Spleen (tissue), 11 donors: ENCODE measurements at regions not wholly inside any gene's neighbourhood (a gene's known extent, or its start where the extent isn't known, plus 50 kb on each side); places are given as distances from the start of the nearest gene placed in this dataset.

Experiments
- DNase-seq: peaks from one replicate; pipeline ENCODE4 v3.0.0-alpha.2; 2020
- H3K27ac ChIP-seq, 8 donors: fragments of 200-600 bp; sonication (generic) in 7 of 8; 1 replicate in 4 of 8; 2 replicates in 4 of 8; pipeline versions ENCODE4 v1.5.0 to v1.8.0; 2016 to 2021; ENCODE audit warnings: inconsistent platforms in 4 of 8, mild to moderate bottlenecking in 4 of 8, moderate library complexity in 1 of 8
- H3K27me3 ChIP-seq, 7 donors: fragments of 200-600 bp; sonication (generic) in 6 of 7; replicated peaks in 1 of 7; 1 replicate in 4 of 7; 2 replicates in 3 of 7; pipeline versions ENCODE4 v1.5.0 to v1.8.0; 2016 to 2021; ENCODE audit warnings: inconsistent platforms in 3 of 7, mild to moderate bottlenecking in 1 of 7
- H3K36me3 ChIP-seq, 6 donors: fragments of 200-600 bp; sonication (generic) in 5 of 6; 1 replicate in 4 of 6; 2 replicates in 2 of 6; pipeline versions ENCODE4 v1.5.0 to v1.8.0; 2016 to 2021; ENCODE audit warnings: inconsistent platforms in 2 of 6
- H3K4me1 ChIP-seq, 6 donors: fragments of 200-600 bp; sonication (generic) in 5 of 6; 1 replicate in 3 of 6; 2 replicates in 3 of 6; pipeline versions ENCODE4 v1.5.0 to v1.8.0; 2016 to 2021; ENCODE audit warnings: inconsistent platforms in 3 of 6
- H3K4me3 ChIP-seq, 8 donors: fragments of 200-600 bp; sonication (generic) in 7 of 8; 1 replicate in 4 of 8; 2 replicates in 4 of 8; pipeline versions ENCODE4 v1.5.0 to v1.8.0; 2016 to 2021; ENCODE audit warnings: inconsistent platforms in 4 of 8, mild to moderate bottlenecking in 4 of 8, moderate library complexity in 2 of 8
- H3K9me3 ChIP-seq, 8 donors: fragments of 200-600 bp; sonication (generic) in 7 of 8; 1 replicate in 4 of 8; 2 replicates in 4 of 8; pipeline versions ENCODE4 v1.5.0 to v1.8.0; 2016 to 2021; ENCODE audit warnings: inconsistent platforms in 4 of 8
- CTCF ChIP-seq, 11 experiments: fragments of 200-600 bp in 7 of 11; fragments of 450-650 bp in 4 of 11; sonication (generic) in 4 of 11; IDR thresholded peaks in 8 of 11; conservative IDR thresholded peaks in 3 of 11; 1 replicate in 7 of 11; 2 replicates in 4 of 11; pipeline versions ENCODE4 v1.4.0 to v1.8.0; 2016 to 2021; ENCODE audit warnings: antibody characterized with exemption in 11 of 11, inconsistent platforms in 4 of 11, mild to moderate bottlenecking in 1 of 11
- POLR2A ChIP-seq, 3 donors: fragments of 450-650 bp; IDR thresholded peaks; one replicate each; pipeline ENCODE4 v1.5.1; 2017; ENCODE audit warnings: antibody characterized with exemption in 3 of 3, mild to moderate bottlenecking in 1 of 3
- POLR2AphosphoS5 ChIP-seq, 3 donors: sonication (generic); formaldehyde crosslinking; IDR thresholded peaks; one replicate each; pipeline ENCODE4 v1.5.1; 2017; ENCODE audit warnings: antibody characterized with exemption in 3 of 3
- WGBS, 5 donors: extraction: QIAGEN DNeasy Blood & Tissue Kit in 3 of 5; methylation state at CpG; one replicate each; pipeline versions ENCODE4 v1.1.5 to v1.1.7; 2013 to 2018; 5-methylcytosine and 5-hydroxymethylcytosine counted together
- intact Hi-C: fragments of 100-400 bp; cut with DNase I; formaldehyde crosslinking; loops from one replicate; pipeline ENCODE4 v1.15.0; 2023; ENCODE audit warnings: low total_unique reads
- donor health status: healthy with polysubstance abuse.
- donor health status: DM: no; HTN: no; CAD: no; lungs with moderate emphysema.
- donor health status: DM: no; HTN: no; CAD: no.
- donor health status: Bipolar disorder and iron deficiency.
- donor health status: healthy.
- donor health status: DM: no; HTN: no; CAD: no.
- donor health status: DM: yes; HTN: yes; CAD: no.

- no peak for TF ChIP-seq POLR2AphosphoS5 (IDR thresholded peaks at IDR 0.05)
- no peak for TF ChIP-seq POLR2A (IDR thresholded peaks at IDR 0.05)
- TF ChIP-seq CTCF (IDR thresholded peaks at IDR 0.05 in 8 of 11, conservative IDR thresholded peaks at IDR 0.05 in 3 of 11): no peak
- intact Hi-C loops: no loop called here
- 50 to 67% (median 60%) methylated on average over 4 of the region's 4 CpGs for WGBS, 5 donors
Observed at GRCh38 chr18:65423776-65424175, 327.0 kb upstream of the CDH7 start.

GRCh38 chr18:65422544-65423136 is 328.2 kb upstream of the CDH7 start:
- 48 to 75% (median 61%) methylated on average over 2 of the region's 2 CpGs for WGBS, 5 donors
- Histone ChIP-seq H3K4me1 (no peaks in the 10 kb centered on the region), H3K4me3 (no peak overlapping the region), H3K27me3 (no peaks in the 10 kb centered on the region), H3K27ac (no peak overlapping the region), H3K9me3 (peaks cover 0 to 10% (median 2%) of the 10 kb centered on the region in 8 donors), H3K36me3 (no peaks in the 10 kb centered on the region)
- intact Hi-C loops: no loop called here
- TF ChIP-seq POLR2A (IDR thresholded peaks at IDR 0.05) (no peak), POLR2AphosphoS5 (IDR thresholded peaks at IDR 0.05) (no peak), CTCF (IDR thresholded peaks at IDR 0.05 in 8 of 11, conservative IDR thresholded peaks at IDR 0.05 in 3 of 11) (no peak)
- no peak for DNase-seq

More at GRCh38 chr18:65423776-65424175, 327.0 kb upstream of the CDH7 start:
- DNase-seq: no peak
- Histone ChIP-seq H3K27ac (no peak overlapping the region), H3K4me1 (no peaks in the 10 kb centered on the region), H3K9me3 (peaks cover 0 to 10% (median 2%) of the 10 kb centered on the region in 8 donors), H3K27me3 (no peaks in the 10 kb centered on the region), H3K36me3 (no peaks in the 10 kb centered on the region), H3K4me3 (no peak overlapping the region)

- Histone ChIP-seq H3K36me3 (no peaks in the 10 kb centered on the region), H3K4me3 (no peak overlapping the region), H3K27me3 (no peaks in the 10 kb centered on the region), H3K4me1 (no peaks in the 10 kb centered on the region), H3K27ac (no peak overlapping the region), H3K9me3 (peaks cover 0 to 13% (median 4%) of the 10 kb centered on the region in 8 donors)
- DNase-seq: no peak
- intact Hi-C loops: no loop called here
- TF ChIP-seq CTCF (IDR thresholded peaks at IDR 0.05 in 8 of 11, conservative IDR thresholded peaks at IDR 0.05 in 3 of 11): no peak
- no peak for TF ChIP-seq POLR2AphosphoS5 (IDR thresholded peaks at IDR 0.05)
- no peak for TF ChIP-seq POLR2A (IDR thresholded peaks at IDR 0.05)
Observed at GRCh38 chr18:65415098-65415497, 335.7 kb upstream of the CDH7 start.

GRCh38 chr18:65414501-65414900 is 336.3 kb upstream of the CDH7 start:
- 63 to 71% (median 67%) methylated on average over 1 of the region's 1 CpG for WGBS, 5 donors
- Histone ChIP-seq H3K4me1 (no peaks in the 10 kb centered on the region), H3K36me3 (no peaks in the 10 kb centered on the region), H3K27ac (no peak overlapping the region), H3K27me3 (no peaks in the 10 kb centered on the region), H3K9me3 (peaks cover 0 to 13% (median 3%) of the 10 kb centered on the region in 8 donors), H3K4me3 (no peak overlapping the region)
- intact Hi-C loops: no loop called here
- DNase-seq: no peak
- no peak for TF ChIP-seq POLR2AphosphoS5 (IDR thresholded peaks at IDR 0.05)
- TF ChIP-seq CTCF (IDR thresholded peaks at IDR 0.05 in 8 of 11, conservative IDR thresholded peaks at IDR 0.05 in 3 of 11): no peak
- TF ChIP-seq POLR2A (IDR thresholded peaks at IDR 0.05): no peak
